GM21528 (cell line): ENCODE measurements at regions not wholly inside any gene's neighbourhood (a gene's known extent, or its start where the extent isn't known, plus 50 kb on each side); places are given as distances from the start of the nearest gene placed in this dataset.
"Not testable (repeated sequence)": the region's sequence is repeated elsewhere in the genome, so short reads cannot be mapped to it uniquely, and the experiment has no call there.

Source experiments
- ATAC-seq: cut with Tn5 transposase; IDR thresholded peaks from one replicate; pipeline ENCODE4 v1.9.1; 2021; ENCODE audit warnings: mild to moderate bottlenecking, moderate library complexity; ENCODE audit not compliant: unreplicated experiment, low FRiP score

DNA sequence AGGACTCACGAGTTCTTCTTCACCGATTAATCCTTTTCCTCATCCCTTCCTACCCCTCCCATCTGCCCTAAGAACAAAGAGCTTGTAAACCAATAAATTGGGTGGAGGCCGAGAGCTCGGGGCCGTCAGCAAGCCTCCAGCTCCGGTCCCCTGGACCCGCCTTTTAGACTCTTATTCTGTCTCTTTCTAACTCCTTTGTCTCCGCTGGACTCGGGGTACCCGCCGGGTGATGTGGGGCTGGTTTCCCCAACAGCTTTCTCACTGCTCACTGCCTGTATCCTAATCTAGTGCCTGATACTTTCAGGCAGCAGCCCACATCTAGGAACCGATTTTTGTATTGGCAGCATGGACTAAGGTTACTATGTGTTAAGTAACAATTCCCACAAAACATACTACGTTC is 169.1 kb downstream of the THBS2 start:
- ATAC-seq: not testable (repeated sequence)

DNA sequence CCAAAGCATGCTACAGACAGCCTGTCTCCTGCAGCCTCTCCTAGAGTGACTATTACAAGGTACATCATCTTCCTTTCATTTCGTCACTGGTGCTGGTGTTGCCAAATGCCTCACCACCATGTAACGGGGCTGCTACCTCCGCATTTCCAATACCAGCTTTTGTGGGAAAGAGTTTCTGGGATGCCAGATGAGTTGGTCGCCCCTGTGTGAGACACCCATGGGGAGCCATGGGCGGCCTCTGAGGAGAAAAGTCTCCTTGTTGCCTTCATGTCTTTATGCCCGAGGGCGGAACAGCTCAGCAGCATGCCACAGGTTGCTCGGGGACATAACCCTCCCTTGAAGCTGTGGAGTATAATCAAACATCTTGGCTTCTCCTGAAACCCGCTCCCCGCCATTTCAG is 169.6 kb downstream of the THBS2 start:
- no peak for ATAC-seq

DNA sequence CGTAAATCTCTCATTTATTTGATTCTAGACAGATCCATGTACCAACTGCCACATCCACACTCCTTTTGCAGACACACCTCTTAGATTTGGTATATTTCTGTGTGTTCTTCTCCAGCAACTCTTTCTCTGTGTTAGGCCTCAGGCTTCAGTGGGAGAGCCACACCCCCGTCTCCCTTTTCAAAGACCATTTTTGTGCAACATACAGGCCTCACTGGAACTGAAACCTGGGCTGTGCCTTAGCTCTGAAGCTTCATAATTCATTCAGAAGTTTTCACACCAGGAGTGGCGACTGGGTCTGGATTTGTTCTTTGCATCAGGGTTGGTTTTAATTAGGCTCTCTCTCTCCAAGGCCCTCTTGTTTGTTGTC is 170.2 kb downstream of the THBS2 start:
- ATAC-seq: no peak

DNA sequence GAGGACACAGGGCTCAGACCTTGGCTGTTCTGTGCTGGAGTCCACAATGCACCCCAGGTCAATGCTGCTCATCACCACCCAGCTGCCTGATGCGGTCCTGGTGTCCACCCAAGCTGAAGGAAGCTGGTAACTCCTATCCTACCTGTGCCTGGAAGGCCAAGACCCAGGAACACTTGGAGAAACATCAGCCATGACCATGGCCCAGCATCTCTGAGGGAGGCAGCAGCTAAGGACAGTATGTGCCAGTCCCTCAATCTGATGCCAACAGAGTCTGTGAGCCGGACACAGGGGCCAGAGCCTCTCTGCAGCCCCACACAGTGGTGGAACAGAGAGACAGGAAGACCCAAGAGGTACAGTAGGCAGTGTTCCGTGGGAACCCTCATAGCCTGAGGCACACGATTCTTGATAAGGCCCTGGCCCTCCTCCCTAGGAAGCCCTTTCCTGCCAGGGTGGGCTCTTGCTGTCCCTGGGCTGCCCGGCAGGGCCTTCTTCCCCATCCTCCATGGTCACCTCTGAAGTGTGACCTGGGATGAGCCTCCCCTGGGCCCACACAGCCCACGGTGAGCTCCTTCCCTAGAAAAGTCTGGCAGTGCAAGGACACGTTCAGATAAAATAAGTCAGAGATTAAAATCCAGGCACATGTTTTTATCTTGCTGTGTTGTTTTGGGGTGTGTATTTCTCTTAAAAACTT is 170.7 kb downstream of the THBS2 start:
- ATAC-seq: no peak

DNA sequence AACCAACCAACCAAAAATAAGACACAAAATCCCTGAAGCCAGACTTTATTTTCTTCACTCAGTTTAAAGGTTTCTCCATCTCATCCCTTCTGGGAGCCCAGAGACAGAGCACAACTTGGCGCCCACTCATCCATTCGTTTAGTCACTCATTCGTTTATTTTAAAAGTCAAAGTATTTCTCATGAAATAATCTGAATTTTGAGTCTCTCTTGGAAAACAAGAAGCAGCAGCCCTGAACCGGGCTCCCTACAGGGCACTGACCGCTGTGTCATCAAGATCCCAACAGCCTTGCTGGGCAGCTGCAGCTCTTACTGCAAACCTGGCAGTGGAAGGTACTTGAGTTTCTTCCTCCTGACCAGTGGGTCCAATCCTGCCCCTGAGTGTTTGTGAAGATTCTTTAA is 171.6 kb downstream of the THBS2 start:
- ATAC-seq: no peak

DNA sequence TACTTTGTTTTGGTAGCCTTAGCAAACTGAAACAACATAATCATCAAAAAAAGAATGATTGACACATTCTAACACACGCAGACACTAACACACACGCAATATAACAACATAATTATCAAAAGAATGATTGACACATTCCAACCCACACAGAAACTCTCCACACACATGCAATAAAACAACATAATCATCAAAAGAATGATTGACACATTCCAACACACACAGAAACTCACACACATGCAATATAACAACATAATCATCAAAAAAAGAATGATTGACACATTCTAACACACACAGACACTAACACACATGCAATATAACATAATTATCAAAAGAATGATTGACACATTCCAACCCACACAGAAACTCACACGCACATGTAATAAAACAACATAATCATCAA is 172.4 kb downstream of the THBS2 start:
- no peak for ATAC-seq

DNA sequence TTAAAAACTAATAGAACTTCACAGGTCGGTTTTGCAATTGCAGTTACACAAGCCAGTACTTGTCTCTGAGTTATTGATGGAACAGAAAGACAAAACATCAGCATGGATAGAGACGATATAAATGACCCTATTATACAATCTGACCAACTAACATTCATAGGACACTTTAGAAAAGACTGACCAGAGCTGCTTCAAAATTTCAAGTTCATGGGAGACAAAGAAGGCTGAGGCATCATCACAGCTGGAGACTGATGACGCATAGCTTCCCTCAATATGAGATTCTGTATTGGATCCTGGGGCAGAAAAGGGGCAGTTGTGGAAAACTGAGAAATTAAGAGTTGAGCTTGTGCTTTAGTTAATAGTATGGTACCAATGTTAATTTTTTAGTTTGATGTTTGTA is 174.0 kb downstream of the THBS2 start:
- no peak for ATAC-seq

DNA sequence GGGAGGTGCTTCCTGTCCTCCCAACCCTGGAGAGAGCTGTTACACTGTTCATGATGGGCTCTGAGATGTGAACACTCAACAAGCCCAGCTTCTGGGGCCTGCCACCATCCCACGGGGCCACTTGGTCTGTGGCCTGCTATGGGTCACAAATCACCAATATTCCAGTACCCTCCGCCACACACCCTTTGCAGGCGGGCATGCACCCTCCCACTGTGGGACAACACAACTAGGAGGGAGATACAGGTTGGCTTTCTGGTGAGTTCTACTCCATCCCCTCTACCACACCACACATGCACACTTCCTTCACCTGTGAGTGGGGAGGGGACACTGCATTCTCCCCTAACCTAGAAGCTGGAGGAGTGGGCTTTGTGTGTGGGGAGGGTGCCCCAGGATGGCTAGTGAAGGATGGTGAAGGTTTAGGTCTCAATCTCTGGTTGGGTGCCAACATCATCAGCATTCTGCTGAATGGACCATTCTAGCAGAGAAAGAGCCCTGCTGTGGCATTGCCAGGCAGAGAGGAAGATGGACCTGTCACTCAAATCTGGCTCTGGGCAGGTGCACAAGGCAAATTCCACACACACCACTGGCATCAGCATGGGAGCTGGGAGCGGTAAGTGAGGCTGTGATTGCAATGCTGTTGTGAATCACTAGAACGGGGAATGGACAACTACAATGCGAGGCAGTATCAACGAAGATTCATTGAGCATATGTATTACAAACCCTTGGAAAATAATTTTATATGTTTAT is 175.1 kb downstream of the THBS2 start:
- ATAC-seq: no peak

DNA sequence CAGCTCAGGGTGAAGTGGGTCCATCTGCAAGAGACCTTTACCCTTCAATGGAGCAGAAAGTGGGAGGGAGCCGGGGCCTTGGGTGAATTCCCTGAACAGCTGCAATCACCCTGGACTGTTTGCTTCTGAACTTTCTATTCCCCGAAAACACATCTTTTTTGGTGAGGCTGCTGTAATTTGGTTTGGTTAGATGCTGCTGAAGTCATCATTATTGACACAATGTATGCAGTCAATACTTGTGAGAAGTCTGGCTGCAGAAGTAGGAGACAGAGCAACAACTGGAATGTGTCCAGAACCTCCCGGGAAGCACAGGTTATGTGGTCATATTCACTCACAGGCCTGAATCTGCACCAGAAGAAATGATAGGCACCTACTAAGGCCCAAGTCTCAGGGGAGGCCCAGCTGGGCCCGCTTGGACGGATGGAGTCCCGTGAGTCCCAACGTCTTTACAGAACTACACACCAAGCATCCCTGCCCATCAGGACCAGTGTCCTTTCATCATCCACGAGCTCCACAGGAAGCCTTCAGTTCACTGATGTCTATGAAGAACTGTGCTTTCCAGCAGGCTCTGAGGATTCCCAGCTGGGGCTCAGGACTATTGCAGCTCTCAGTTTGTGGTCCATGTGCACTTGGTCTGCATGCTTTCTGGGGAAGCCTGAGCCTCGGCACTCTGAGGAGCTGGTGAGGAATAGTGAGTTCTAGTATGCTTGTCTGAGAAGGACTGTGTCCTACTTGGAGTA is 177.6 kb downstream of the THBS2 start:
- ATAC-seq: no peak

DNA sequence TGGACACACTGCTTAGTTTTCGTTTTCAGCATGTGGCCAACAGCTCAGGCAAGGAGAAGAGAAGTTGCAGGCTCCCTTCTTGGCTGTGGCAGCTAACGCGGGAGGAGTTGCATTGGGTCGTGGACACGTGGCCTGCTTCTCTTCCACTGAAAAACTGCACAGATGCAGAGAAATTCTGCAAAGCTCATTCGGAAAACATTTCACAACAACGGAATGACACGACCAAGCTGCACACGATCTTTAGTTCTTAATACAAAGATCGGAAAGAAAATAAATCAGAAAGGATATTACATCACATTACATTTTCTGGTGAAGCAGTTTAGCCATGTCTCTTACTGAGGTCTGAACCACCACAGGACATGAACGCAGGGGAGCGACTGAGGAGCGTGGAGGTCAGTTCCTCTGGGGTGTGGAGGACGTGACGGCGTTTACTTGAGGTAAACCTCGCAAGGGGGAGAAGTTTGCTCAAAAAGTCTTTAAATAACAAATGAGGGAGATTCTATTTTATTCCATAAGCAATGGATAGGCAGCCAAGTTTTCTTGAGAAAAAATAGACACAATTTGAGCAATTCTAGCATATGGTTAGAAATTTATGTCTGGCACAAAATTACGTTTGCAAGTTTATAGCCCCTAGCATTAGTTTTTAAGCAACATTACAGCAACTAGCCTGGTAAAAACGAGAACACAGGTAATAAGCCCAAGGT is 178.3 kb downstream of the THBS2 start:
- ATAC-seq: no peak

DNA sequence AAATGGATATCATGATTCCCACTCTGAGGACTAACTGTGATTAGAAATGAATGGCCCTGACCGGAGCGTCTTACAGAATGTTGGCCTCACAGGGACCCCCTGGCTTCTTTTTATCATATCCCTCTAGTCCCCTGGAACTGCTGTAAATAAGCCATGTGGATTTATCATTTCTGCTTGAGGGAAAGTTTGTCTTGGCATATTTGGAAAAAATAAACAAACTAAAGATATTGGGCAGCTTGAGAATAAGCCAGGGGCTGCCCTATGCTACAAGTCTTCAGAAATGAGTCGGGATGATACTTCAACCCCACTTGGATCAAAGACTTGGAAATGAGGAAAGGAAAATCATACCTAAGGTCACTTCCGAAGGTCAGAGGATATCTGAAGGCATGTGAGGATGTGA is 179.1 kb downstream of the THBS2 start:
- ATAC-seq: no peak

DNA sequence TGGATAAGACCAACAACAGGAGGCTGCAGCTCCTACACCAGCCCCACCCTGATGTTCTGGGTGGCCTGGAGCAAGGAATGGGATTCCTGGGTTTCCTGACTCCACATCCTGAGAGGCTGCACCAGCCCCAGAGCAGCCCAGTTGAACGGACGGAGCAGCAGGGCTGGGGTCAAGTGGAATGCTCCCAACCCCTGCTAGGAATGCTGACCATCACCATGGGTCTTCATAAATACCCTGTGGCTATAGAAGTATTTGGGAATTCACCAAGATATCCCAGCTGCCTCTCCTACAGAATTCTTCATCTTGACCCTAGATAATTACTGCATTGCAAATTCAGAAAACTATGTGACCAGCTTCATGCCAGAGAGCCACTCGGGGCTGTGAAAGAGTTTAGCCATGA is 180.3 kb downstream of the THBS2 start:
- ATAC-seq: no peak

DNA sequence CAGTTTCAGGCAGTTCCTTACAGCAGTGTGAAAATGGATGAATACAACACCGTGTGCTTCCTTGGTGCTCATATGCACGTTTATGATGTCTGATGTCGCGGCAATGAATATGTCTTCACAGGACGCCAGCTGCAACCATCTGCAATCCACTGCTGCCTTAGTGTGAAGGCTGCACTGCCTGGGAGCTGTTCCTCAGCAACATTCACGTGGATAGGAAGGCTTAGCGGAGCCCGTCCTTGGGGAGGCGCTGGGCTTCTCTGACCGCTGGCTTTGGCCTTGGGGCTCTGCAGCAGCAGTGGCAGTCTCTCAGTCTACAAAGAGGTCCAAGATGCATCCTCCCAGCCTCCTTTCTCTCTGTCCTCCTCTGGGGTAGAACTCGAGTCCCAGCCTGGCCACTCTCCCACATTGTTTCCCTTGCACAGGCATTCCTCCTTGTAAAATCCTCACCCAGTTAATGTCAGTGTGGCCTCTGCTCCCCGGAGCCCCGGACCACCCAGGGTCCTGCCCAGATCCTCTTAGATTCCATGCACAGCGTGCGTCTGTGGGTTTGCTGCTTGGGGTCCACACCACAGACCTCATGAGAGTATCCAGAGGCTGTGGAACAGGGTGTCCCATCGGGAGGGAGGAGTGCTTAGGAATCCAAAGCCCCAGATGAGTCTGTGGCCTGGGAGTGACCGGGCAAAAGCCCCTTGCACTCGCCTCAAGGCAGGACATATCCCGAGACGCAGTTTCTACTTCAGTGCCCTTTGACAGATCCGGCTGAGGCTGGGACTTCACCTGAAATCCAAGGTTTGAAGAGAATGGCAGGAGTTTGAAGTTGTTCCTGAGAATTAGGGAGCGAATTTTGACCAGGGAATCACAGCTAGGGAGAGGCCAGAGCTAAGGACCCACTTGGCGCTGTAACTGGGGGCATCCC is 181.3 kb downstream of the THBS2 start:
- ATAC-seq: no peak

DNA sequence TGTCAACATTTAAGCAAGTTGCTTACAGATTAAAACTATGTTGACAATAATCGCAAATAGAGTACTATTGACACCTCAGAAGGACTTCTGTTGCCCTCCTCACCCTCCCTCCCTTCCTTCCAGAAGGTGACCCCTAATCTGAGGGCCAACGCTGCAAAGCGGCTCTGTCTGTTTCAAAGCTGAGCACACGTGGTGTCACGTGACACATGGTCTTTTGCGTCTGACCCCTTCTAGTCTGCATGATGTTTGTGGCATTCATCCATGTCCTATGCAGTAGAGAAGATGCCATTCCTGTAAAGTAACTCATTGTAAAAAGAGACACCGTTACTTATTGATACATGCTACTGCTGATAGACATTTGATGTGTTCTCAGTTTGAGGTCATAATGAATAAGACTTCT is 182.3 kb downstream of the THBS2 start:
- ATAC-seq: no peak

DNA sequence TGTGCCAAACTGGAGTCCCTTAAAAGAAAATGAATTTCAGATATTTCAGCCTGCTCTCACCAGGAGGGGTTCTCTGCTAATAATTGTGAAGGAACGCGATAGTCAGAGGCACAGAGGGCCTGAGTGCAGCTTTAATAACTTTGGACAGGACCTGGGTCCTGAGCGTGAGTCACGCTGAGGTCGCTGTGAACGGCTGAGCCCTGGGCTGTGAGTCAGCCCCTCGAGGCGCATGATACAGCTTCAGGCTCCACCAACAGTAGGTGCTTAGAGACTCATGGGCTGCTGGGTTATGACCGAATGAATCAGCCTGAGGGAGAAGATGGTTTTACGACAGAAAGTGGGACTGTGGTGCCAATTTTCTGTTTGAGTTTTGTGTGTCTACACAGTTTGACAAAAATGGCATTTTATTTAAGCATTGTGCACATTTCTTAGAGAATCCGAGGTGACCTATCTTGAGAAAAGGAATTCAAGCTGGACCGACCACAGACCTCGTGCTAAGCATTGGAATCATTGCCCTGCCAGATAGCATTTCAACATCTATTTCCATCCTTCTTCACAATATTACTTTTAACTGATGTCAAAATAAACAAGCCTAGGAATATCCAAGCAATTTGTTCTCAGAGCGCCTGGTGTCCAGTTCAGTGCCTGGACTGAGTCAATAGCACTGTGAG is 183.0 kb downstream of the THBS2 start:
- no peak for ATAC-seq

DNA sequence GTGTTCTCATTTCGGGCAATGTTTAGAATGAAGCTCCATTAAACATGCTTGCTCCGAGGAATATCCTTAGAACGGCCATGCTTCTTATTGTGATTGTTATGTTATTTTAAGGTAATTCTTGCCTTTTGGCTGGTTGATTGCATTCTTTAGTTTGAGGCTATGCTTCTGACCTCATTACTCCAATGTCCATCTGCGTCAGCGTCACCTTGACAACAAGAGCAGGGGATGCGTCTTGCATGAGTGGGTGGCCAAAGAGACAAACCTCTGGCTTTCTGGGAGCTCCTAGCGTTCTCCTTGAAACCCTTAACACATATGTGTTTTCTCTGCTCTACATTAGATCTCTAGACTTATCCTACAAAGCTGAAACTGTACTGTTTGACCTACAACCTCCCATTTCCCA is 184.3 kb downstream of the THBS2 start:
- ATAC-seq: no peak

DNA sequence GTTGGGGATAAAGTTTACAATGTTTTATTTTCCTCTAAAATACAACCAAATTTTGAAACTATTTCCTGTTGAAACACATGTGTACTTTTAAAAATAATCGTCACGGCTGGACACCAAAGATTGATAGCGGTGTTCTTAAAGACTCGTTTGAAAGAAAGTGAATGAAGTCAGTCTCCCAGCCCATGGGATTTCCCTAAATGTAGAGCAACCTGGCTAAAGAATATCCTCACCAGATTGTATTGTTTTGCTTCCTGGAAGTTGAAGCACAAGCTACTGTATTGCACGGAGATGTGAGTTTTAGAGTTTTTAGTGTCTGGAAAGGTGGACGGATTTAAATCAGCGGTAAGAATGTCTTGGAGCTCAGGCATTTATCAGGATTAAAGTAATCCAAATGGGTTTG is 189.5 kb downstream of the THBS2 start:
- no peak for ATAC-seq

DNA sequence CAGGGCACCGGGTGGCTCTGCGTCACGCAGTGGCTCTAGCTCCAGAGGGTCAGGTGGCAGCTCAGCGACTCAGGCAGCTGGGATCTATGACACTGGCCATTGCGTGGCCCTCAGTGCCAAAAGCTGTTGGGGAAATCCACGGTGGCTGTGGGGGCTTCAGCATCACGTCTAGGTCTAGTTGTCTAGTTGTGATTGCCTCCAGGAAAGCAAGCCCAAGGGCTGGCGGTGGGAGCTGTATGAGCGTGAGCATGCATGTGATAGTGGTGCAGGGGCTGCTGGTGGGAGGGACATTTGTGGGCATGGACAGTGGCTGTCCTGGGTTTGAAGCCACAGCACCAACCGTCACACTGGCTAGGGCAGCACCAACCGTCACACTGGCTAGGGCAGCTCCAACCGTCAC is 191.4 kb downstream of the THBS2 start:
- no peak for ATAC-seq

DNA sequence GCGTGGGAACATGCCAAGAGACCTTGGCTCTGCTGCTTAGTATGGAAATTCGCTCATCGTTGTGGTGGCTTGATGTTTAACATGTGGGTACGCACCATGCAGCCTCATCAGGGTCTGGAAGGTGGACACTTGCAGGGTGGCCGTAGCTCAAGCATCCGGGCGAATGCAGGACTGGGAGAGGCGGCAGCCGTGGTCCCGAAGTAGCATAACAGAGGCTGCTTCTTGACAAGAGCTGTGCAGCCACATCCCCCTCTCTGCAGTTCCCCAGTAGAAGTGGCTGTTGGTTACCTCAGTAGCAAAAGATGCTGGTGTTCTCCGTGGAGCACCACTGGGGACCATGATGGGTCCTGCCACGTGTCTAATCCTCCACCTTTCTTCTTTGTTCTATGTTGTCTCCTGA is 195.0 kb downstream of the THBS2 start:
- ATAC-seq: no peak

DNA sequence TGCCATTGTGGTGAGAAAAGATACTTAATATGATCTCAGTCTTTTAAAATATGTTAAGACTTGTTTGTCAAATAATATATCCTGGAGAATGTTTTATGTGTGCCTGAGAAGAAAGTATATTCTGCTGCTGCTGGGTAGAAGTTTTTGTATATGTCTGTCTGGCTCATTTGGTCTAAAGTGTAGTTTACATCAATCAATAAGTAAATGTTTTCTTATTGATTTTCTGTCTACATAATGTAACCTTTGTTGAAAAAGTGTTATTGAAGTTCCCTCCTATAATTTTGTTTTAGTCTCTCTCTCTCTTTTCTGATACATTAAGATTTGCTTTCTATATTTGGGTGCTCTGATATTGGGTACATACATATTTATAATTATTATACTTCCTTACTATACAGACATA is 201.2 kb downstream of the THBS2 start:
- no peak for ATAC-seq
